ENCODE measurements at regions not wholly inside any gene's neighbourhood (a gene's known extent, or its start where the extent isn't known, plus 50 kb on each side); places are given as distances from the start of the nearest gene placed in this dataset.
"Not testable (repeated sequence)": the region's sequence is repeated elsewhere in the genome, so short reads cannot be mapped to it uniquely, and the experiment has no call there.

DNA sequence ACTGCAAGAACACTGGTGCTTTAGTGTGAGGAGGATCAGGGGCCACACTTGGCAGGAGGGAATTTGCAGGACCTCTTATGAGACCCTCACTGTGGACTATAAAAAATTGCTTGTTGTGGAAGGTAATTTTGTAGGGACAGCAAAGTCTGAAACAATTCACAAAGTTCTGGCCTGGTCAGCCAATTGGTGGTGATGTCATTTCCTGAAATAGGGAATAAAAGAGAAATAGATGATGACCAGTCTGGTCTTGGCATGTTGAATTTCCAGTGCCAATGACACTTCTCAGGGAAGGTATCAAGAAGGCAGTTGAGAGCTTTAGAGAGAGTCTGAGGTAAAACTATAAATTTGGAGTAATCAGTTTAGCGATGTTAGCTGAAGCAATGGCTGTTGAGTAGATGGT, 129.3 kb upstream of the LMNTD1 start:
- no peak for DNase-seq (ENCODE audit: low read depth, low spot score)

- DNase-seq (ENCODE audit: low read depth, low spot score) = no peak
These were observed 131.0 kb upstream of the LMNTD1 start for GRCh38 chr12:25684070-25684469.

- DNase-seq (ENCODE audit: low read depth, low spot score) = no peak
These were observed 133.3 kb upstream of the LMNTD1 start for GRCh38 chr12:25686351-25686750.

DNA sequence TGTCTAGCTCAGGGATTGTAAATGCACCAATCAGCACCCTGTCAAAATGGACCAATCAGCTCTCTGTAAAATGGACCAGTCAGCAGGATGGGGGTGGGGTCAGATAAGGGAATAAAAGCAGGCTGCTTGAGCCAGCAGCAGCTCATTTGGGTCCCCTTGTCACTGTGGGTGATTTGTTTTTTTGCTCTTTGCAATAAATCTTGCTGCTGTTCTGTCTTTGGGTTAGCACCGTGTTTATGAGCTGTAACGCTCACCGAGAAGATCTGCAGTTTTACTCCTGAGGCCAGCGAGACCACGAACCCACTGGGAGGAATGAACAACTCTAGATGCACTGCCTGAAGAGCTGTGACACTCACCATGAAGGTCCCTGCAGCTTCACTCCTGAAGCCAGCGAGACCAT, 134.1 kb upstream of the LMNTD1 start:
- DNase-seq (ENCODE audit: low read depth, low spot score) = no peak

DNA sequence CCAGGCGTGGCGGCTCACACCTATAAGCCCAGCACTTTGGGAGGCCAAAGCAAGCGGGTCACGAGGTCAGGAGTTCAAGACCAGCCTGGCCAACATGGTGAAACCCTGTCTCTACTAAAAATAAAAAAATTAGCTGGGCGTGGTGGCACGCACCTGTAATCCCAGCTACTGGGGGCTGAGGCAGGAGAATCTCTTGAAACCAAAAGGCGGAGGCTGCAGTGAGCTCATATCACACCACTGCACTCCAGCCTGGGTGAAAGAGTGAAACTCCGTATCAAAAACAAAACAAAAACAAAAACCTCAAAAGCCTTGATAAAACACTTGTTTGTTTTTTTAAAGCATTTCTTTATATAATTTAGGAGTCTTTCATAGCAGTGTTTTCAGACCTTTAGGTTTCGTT, 135.8 kb upstream of the LMNTD1 start:
- not testable (repeated sequence) for DNase-seq (ENCODE audit: low read depth, low spot score)

GRCh38 chr12:25689996-25690501, 137.0 kb upstream of the LMNTD1 start:
- DNase-seq (ENCODE audit: low read depth, low spot score) = peak; percentile 8

- DNase-seq (ENCODE audit: low read depth, low spot score) = no peak
These were observed 138.1 kb upstream of the LMNTD1 start for GRCh38 chr12:25690996-25691864.

- DNase-seq (ENCODE audit: low read depth, low spot score) = no peak
These were observed 138.7 kb upstream of the LMNTD1 start for GRCh38 chr12:25691865-25692114.

DNA sequence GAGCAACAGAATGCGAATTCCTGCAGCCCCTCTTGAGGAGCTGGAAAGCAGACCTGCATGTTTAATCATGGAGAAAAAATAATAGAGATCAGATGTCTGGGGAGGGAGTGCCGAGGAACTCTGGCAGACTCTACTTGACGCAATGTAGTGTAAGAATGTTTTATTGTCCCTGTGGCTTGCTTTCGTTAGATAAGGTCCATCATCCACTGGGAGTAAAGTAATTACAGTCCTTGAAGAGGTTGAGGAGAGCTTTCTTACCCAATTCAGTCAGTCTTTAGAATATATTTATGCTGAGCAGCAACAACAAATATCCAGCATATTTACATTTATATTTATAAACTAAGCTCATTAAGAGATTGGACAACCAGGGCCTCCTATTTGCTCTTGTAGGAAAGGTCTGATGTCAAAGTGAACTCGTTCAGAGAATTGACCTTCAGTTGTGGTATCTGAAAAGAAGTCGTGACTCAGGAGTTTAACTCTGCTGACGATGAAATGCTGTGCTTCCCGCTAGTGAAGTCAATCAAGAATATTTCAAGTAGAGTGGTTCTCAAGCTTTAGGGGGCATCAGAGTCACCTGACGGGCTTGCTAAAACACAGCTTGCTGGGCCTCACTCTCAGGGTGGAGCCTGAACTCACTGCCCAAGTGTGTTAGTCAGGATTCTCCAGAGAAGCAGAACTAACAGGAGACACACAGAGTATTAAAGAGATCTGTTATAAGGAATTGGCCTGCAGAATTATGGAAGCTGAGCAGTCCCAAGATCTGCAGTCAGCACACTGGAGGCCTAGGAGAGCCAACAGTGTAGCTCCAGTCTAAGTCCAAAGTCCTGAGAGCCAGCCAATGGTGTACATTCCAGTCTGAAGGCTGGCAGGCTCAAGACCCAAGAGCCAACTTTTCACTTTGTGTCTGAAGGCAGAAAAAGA, 139.3 kb upstream of the LMNTD1 start:
- no peak for DNase-seq (ENCODE audit: low read depth, low spot score)

DNA sequence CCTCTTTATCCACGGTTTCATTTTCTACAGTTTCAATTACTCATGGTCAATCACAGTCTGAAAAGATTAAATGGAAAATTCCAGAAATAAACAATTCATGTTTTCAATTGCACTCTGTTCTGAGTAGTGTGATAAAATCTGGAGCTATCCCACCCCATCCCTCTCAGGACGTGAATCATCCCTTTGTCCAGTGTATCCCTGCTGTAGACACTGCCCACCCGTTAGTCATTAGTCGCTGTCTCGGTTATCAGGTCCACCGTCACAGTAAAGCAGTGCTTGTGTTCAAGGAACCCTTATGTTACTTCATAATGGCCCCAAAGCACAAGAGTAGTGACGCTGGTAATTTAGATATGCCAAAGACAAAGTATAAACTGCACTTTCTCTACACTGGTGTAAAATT, 141.0 kb upstream of the LMNTD1 start:
- DNase-seq (ENCODE audit: low read depth, low spot score) = peak; percentile 8

GRCh38 chr12:25695574-25695973, 142.5 kb upstream of the LMNTD1 start:
- DNase-seq (ENCODE audit: low read depth, low spot score) = no peak

DNA sequence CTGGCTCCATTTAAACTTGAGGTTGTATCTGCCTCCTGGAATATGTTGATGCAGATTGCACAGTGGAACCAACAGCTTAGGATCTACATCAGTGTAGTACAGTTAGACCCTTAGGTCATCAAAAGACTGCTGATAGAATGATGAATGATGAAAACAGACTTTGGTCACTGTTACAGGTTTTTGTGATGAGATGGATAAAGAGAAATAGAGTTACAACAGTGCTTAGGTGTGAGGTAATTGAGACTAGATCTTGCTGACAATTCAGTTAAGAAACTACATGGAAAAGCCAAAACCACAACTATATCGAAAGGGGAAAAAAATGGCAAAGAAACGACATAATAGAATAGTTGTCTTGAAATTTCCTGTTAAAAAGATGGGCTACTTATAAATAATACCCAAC, 145.7 kb upstream of the LMNTD1 start:
- DNase-seq (ENCODE audit: low read depth, low spot score) = no peak

GRCh38 chr12:25699454-25699853, 146.4 kb upstream of the LMNTD1 start:
- DNase-seq (ENCODE audit: low read depth, low spot score) = no peak

DNA sequence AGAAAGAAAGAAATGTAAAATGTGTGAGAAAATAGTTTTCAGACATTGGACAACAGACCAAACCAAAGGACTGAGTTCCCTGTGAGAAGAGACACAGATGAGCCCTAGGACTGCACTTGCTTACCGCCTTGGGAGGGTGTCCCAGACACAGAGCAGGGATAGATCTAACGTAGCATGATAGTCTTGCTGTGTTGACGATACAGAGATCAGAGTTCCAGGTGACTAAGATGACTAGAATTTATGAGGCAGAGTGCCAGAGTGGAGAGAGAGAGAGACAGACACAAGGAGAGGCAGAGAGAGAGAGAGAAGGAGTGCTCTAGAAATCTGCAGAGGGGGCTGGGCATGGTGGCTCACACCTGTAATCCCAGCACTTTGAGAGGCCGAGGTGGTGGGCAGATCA, 148.2 kb upstream of the LMNTD1 start:
- DNase-seq (ENCODE audit: low read depth, low spot score) = no peak

GRCh38 chr12:25702553-25702952, 149.5 kb upstream of the LMNTD1 start:
- no peak for DNase-seq (ENCODE audit: low read depth, low spot score)

- DNase-seq (ENCODE audit: low read depth, low spot score) = no peak
These were observed 152.2 kb upstream of the LMNTD1 start for GRCh38 chr12:25705261-25705660.

- not testable (repeated sequence) for DNase-seq (ENCODE audit: low read depth, low spot score)
These were observed 153.6 kb upstream of the LMNTD1 start for GRCh38 chr12:25706646-25707045.

- no peak for DNase-seq (ENCODE audit: low read depth, low spot score)
These were observed 154.0 kb upstream of the LMNTD1 start for GRCh38 chr12:25707056-25707455.

- no peak for DNase-seq (ENCODE audit: low read depth, low spot score)
These were observed 155.6 kb upstream of the LMNTD1 start for GRCh38 chr12:25708661-25709060.

DNA sequence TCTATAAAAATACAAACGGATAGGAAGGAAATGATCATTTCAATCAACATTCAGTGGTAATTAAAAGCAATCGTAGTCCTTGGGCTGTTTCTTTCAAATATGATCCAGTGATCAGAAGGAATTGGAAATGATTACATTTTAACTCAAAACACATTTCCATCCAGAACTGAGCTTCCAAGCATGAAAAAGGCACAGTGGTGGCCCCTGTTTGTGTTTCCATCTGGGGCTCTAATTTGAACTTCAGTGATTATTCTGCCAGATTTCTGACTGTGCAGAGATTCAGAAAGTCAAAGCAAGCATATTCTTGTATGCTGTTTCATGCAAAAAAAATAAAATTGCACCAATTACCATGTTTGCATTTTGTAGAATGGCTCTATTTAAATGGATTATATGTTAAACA, 157.0 kb upstream of the LMNTD1 start:
- DNase-seq (ENCODE audit: low read depth, low spot score) = no peak

DNA sequence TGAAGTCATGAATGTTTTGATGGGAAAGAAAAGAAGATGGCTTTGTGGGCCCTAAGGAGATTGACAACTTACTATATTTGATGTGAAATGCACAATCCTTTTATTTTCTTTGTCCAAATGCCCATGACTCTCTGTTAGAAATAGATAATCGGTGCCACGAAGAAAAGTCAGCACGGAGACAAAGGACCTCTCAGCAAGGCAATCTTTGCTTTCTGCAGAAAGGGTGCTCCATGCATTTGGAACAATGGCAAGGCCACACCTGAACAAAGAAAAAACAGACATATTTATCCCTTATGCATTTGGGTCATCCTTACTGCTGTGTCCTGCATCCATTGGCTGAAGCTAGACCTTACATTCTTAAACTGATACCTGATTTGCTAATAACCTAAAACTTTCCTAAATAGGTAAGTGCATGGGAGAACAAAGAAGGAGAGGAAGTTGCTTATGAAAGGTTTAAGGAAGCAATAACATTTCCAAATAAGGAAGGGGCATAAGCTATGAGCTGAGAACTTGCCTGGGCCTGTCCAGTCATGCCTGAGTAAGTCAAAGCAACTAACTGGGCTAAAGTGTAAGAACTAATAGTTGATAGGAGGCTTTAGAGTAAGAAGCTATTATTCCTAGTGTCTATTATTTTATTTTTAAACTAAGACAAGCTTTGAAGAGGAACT, 158.0 kb upstream of the LMNTD1 start:
- DNase-seq (ENCODE audit: low read depth, low spot score) = not testable (repeated sequence)

DNA sequence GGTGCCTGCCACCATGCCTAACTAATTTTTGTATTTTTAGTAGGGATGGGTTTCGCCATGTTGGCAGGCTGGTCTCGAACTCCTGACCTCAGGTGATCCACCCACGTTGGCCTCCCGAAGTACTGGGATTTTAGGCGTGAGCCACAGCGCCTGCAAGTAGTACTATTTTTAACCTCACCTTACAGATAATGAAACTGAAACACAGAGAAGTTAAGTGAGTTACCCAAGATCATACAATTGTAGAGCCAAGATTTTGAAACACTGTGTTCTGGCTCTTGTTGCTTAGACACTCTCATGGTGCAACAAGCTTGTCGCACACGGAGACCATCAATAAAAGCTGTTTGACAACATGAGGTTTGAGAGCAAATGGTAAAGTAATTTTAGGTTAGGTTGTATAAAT, 159.1 kb upstream of the LMNTD1 start:
- no peak for DNase-seq (ENCODE audit: low read depth, low spot score)

All from brain pericyte (primary cell).